ENCODE measurements at regions not wholly inside any gene's neighbourhood (a gene's known extent, or its start where the extent isn't known, plus 50 kb on each side); places are given as distances from the start of the nearest gene placed in this dataset.

DNA sequence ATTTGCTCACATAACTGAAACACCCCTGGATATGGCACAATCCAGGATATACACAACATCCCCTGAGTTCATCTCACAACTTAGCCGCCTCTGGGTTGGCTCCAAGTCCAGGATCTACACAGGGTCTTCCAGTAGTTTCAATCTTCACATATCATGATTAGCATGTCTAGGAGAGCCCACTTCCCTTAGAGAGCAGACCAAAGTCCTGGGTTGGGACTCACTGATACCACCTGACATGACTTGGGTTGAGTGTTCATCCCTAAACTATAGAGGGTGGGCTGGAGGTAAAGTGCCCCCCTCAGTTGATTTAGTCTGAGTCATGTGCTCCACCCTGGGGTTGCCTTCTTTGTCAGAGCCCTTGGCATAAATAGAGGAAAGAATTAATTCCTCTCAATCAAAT is 493.6 kb upstream of the PPP2R3A start:
- no peak for DNase-seq (ENCODE audit: low spot score)

DNA sequence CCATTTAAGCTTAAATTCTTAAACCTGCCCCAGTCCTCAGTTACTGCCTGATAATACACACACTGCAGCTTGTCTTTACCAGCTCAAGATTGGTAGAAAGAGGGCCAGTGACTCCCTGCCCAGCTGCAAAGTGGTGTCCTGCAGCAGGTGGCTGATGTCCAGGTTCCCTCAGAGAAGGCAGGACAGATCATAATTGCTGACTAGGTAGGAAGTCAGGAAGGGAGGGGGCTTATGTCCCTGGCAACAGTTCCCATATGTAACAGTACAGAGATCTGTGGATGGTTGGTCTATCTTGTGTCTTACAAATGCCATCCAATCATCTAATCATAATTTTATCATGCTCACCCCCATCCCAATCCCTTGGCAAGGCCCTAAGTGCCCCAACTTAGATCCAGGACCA is 492.1 kb upstream of the PPP2R3A start:
- DNase-seq (ENCODE audit: low spot score) = no peak

DNA sequence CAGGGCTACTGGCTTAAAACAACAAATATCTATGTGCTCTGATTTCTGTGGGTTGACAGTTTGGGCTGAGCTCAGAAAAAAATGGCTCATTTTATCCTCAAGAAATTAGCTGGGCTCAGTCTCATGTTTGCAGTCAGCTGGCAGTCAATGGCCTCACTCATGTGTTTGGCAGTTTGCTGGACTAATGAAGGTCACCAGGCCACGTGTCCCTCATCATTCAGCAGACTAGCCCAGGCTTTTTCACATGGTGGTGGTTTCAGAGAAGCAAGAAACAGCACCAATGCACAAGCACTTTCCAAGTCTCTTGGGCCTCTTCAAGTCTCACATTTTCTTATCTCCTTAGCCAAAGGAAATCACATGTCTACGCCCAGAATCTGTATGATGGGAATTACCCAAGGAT is 478.3 kb upstream of the PPP2R3A start:
- no peak for DNase-seq (ENCODE audit: low spot score)

DNA sequence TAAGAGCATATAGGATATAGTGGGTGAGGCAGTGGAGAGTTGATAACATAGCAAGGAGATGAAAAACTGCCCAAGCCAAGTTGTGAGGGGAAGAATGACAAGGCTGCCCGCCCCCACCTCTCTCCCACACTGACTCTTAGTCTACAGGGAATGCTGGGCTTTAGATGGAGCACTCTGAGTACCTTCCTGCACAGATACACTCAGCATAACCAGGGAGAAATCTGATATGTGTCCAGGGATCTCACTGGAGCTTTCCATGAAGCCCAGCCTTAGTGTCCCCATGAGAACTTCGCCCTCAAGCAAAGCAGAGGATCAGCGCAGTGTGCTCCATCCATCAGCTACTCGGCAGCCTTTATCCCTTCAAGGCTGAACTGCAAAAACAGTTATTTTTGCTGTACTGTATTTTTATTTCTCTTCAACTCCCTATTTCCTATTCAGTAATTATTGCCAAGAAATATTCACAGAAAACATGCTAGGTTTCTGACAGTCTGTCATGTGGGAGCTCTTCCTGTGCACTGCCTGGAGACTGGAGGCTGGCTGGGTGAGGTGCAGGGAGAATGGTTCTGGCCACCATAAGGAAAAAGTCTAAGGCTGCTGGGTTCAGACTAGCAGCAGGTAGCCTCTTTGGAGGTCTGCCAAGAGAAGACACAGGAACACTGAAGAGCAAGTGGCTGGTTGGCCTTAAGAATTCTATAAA is 475.2 kb upstream of the PPP2R3A start:
- no peak for DNase-seq (ENCODE audit: low spot score)

DNA sequence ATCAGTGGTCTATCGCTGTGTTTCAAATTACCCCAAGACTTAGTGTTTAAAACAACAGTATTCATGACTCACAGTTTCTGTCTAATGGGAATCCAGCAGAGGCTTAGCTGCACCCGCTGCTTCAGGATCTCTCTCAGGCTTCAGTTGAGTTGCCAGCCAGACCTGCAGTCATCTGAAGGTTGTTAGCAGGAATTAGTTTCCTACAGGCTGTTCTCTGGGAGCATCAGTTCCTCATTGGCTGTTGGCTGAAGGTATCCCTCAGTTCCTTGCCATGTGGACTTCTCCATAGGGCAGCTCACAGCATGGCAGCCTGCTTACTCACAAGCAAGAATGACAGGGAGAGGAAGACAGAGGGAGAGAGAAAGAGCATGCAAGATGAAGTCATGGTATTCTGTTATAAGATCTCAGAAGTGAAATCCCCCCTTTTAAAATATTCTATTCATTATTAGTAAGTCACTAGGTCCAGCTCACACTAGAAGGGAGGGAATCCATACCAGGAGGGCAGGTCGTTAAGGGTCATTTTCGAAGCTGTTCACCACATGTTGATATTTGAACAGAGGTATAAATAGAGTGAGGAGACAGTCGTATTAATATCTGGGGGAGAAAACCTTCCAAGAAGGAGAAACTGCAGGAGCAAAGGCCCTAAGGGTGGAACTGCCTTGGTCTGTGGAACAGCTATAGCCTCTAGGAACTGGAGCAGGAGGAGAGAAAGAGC is 473.9 kb upstream of the PPP2R3A start:
- no peak for DNase-seq (ENCODE audit: low spot score)

DNA sequence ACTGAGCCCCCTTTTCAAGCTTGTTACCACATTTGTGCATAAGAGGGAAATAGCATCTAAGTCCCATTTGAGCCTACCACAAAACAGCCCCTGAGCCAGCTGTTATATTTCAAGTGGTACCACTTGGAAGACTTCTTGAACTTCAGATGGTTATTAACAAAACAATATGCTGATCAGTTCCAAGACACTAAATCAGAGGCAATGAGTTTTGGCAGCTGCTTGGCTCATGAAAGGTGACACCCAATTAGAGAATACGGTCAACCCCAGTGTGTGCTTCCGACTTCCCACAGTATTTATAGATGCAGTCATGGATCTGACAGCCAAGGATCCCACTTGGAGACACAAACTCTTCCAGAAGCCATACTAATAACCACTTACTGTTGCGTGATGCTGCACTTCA is 469.6 kb upstream of the PPP2R3A start:
- no peak for DNase-seq (ENCODE audit: low spot score)

DNA sequence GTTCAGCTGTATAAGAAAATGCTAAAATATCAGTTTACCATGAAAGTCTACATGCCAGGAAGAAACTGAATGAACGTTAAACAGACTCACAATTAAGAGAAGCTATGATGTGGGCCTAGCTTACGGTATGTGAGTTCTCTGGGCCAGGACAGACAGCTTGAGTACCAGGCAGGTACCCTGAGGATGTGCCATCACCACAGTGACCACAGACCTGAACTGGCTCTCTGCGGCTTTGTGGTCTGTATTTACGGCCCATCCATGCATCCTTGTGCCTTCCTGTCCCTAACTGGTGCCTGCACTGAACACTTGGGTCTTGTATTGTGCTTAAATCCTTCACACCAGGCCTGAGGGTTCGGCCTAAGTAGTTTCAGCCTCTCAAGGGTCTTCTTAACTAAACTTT is 467.5 kb upstream of the PPP2R3A start:
- no peak for DNase-seq (ENCODE audit: low spot score)

DNA sequence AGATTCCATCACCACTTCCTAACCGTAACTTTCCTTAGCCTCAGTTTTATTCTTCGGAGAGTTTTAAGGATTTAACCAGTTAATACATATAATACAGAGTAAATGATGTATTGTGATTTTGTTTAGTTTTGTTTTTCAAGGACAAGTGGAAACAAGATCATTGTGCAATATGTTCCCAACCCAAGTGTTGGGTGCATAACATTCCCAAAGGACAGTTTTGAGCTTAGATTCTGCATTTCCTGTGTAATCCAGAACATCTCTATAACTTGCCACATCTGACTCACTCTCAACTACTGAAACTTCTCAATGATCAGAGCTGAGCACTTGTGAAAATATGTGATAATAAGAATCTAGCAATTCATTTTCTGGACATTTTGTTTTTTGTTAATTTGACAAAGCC is 466.1 kb upstream of the PPP2R3A start:
- no peak for DNase-seq (ENCODE audit: low spot score)

DNA sequence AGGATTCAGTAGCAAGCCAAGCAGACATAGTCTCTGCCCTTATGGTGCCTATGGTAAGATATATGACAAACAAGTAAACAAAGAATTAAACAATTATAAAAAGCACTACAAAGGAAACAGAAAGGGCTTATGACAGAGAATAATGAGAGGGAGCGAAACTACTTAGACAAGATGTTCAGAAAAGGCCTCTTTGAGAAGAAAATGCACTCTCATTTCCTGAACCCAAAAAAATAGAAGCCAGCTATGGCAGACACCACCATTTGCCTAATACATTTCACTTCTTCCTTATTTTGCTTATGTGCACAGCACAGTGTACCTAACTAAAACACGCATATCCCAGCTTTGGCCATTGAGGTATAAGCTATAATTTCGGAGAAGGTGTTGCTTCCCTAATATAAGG is 465.5 kb upstream of the PPP2R3A start:
- DNase-seq (ENCODE audit: low spot score) = no peak

DNA sequence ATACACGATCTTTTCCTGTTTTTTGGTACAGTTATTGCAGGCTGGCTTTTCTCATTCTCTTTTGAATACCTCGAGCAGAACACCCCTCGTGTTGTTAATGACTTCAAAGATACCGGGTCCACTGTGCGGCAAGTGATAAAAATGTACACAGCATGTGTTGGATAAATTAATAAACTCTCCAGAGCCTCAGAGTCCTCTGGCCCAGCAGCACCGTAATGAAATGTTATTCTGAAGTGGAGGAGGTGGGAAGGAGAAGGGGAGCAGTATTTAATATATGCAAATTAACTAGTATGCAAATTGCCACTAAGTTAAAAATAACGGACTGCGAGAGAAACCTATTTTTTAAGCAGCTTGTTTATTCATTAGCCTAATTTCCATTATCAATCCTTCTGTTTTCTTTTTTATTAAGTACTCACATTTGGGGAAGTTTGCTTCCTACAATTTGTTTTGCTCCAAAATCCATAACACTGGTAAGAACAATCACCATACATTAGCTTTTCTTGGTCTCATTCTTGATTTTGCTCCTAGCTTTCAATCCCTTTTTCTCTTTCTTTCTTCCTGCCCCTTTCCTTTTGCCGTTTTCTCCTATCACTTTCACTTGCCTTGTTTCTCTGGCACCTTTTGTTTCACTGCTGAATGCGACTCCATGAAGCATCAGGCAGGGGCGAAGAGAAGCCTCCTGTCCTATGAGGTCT is 462.3 kb upstream of the PPP2R3A start:
- DNase-seq (ENCODE audit: low spot score) = no peak

DNA sequence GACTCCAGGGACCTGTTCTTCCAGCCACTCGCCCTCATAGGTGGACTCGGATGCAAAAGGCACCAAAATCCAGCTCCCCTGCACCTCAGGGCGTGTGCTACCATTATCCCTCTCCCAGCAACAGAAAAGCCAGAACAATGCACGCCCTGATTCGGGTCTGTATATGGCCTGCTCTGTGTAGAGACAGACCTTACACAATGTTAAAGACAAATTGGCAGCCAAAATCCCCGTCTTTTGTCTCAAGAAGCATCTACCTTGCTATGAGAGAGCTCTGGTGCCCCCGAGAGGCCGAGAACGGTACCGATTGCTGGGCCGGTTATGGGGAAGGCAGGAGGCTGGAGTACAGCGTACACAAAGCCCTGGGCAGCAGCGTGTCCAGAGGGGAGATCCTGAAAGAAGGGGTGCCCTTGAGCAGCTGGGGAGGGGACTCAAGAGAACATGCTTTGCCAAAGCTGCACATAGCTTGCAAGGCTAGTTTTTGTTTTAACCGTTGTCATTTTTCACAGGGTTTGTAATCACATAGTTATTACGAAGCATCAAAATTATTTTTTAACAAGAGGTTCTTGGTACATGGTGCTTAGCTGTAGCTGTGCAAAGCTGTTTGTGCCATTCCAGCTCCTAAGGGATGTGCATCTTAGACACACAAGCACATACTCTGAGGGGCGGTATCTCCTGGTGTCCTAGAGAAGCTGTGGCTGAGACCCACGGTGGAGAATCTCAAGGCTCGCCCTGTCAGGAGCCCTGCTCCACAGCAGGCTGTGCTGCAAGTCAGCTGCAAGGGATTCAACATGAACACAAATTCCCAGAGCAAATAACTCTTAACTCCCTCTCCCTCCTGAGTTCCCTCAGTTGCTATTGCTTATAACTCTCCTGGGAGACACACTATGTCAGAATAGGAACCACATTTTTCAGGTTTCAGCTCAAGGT is 461.5 kb upstream of the PPP2R3A start:
- peak; percentile 71 for DNase-seq (ENCODE audit: low spot score)

DNA sequence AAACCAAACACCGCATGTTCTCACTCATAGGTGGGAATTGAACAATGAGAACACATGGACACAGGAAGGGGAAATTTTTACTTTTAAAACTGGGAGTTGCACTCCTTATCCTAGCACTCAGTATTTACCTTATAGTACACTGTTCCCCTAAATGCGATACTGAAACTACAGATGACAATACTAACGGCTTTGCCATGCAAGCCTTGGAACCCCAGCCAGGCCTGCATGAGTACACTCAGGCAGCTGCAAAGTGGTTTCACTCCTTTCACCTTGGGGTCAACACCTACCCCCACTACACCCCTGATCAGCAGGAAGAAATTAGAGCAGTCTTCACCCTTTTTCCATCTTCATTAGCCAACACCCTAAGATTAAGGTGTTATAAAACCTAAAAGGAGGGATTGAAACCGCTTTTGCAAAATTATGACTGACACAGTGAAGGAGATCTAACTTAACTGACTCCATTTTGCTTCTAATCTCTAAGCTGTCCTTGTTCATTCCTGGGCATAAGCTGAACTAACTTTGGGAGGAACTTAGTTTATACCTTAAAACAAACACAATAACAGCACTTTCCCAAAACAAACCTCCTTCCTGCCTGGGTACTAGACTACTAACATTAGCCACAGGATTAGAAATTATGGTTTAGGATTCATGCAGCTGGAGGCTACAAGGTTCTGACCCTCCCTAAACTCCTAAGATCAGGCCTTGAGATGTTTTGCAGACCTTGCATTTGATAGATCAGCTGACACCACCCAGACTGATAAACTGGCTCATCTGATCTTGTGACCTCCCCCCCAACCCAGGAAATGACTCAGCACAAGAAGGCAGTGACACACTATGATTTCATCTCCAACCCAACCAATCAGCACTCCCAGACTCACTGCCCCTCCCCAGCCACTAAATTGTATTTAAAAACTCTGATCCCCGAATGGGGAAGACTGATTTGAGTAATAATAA is 452.1 kb upstream of the PPP2R3A start:
- peak; percentile 23 for DNase-seq (ENCODE audit: low spot score)

DNA sequence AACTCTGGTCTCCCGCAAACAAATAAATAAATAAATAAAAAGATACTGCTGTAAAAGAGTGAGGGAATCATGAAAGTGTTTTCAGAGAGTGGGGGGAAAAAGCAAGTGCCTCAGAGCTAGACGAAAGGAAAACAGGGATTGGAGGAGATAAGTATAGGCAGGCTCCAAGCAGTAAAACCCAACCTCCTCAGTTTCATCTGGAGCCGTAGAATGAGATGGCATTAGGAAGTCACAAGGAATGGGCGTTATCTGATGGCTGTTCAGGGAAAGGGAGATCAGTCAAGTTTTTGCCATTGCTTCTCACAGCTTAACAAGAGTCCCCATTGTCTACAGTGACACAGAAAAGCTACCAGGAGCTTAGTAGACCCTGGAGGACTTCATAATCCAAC is 451.5 kb upstream of the PPP2R3A start:
- DNase-seq (ENCODE audit: low spot score) = no peak

DNA sequence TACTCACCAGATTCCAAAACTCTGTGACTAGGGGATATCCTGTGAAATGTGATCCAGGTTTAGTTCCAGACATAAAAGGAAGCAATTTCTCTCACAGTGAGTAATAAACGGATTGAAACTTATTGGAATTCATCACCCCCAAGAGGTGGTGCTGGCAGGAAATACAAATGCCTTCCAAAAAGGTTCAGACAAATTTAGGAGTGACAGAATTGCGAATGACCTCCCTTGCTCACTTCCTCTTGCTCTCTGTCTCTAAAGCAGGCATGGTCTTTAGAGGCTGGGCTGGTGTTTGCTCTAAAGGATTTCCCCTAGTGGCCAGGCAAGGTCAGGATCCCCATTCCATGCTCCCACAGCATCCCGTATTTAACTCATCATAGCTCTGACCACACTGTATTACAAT is 449.4 kb upstream of the PPP2R3A start:
- no peak for DNase-seq (ENCODE audit: low spot score)

DNA sequence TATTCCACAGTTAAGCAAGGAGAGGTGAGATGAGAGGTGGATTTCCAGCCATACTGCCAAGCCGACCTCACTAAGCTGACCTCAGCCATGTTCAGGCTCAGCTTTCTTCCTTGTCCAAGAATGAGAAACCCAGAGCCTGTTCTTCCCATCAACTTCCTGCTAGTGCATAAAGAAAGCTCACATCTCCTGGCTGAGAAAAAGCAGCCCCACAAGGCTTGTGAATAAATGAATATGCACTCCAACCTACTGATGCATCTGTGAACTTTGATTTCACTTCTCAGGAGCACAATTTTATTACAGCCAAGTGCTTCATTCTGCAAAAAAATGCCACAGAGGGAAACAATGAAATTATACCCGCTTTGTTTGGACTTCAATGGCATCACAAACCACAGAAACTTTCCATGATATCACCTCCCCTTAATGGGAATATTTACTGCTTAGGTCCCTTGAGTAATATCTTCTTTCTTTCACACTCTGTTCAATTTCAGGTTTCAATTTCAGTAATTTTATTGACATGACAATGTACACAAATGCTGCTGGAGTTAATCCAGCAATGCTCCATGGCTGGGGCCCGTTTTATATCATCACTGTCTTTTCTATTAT is 437.0 kb upstream of the PPP2R3A start:
- DNase-seq (ENCODE audit: low spot score) = peak; percentile 51

DNA sequence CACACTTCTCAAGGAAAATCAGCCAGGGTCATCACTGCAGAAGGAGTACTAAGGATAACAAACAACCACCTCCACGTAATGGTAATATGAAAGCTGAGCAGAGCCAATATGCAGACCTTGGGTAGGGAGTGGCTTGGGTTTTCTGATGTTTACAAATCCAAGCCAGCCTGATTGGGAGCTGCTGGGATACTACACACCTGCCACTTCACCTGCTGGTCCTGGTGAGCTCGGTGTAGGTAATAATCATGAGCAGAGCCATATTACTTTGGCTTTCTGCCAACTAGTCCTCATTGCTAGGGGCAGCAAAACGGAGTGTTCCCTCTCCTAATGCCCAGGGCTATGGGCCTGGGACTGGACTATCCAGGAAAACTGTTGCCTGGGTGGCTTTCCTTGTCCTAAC is 433.5 kb upstream of the PPP2R3A start:
- DNase-seq (ENCODE audit: low spot score) = no peak

DNA sequence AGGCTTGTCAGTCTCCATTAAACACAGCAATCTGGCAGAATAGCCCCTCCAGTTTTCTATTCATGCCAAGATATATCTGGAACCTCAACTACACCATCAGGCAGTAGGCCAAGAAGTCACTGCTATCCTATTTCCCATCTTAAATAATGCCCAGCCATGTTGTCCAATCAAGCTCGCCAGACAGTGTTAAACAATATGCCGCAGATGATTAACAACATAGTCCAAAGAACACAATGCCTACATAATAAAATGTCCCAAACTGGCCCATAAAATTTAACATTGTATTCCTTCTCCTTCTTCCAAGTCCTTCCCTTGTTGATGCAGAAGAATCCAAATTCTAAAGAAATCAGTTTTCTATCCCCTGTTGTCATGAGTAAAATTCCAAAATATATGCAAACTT is 427.4 kb upstream of the PPP2R3A start:
- DNase-seq (ENCODE audit: low spot score) = no peak

DNA sequence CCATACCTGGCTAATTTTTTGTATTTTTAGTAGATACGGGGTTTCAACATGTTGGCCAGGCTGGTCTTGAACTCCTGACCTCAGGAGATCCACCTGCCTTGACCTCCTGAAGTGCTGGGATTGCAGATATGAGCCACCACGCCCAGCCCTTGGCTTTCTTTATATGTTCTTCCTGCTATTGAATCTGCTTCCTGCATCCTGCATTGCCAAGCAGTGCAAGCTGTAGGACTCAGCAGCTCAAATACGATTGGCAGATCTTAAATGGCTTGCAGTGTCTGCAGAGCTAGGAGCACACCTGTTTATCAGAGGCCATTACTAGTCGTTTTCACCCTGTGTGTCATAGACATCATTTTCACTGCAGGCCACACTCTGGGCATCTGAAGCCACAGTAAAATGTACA is 426.2 kb upstream of the PPP2R3A start:
- no peak for DNase-seq (ENCODE audit: low spot score)

DNA sequence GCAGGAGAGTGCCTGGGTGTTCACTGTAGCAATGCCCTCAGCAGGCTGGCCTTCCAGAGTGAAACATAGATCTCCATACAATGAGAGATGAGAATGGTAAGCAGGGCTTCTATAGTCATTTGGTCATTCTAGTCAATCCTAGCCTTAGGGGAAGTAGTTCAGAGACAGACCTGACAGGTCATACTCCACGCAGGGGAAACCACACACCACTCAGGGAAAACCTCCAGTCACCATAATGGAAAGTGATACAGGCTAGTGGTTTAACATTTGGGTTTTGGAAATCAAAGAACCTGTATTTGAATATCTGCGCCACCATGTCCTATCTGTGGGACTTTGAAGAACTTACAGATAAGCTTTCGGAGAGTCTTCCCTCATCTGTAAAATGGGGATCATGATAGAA is 425.7 kb upstream of the PPP2R3A start:
- no peak for DNase-seq (ENCODE audit: low spot score)

DNA sequence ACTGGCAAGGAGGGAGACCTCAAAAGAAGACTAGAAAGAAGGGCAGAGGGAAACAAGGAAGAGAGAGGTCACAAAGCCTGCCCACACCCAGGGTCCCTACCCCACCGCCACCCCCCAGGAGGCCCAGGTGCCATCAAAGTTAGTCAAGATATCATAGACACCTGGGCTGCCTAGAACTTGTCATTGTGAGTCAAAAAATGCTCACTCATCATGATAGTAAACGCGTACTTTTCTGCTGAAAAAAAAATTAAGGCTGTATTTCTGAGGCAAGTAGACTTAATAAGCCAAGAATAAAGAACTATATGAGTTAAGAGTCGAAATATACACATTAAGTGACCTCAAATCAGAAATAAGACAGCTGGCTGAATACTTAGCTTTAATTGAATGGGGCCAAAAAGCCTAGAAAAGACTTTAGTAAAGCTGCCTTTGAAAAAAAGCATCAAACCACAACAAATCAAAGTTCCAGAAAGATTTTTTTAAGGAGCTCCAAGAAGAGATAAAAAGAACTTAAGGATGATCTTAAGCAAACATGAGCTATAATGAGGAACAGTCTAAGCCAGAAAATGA is 415.5 kb upstream of the PPP2R3A start:
- no peak for DNase-seq (ENCODE audit: low spot score)
